ENCODE measurements at regions not wholly inside any gene's neighbourhood (a gene's known extent, or its start where the extent isn't known, plus 50 kb on each side); places are given as distances from the start of the nearest gene placed in this dataset.

GRCh38 chr2:188085421-188085820, 206.3 kb upstream of the GULP1 start:
- TF ChIP-seq, protein P1, sequence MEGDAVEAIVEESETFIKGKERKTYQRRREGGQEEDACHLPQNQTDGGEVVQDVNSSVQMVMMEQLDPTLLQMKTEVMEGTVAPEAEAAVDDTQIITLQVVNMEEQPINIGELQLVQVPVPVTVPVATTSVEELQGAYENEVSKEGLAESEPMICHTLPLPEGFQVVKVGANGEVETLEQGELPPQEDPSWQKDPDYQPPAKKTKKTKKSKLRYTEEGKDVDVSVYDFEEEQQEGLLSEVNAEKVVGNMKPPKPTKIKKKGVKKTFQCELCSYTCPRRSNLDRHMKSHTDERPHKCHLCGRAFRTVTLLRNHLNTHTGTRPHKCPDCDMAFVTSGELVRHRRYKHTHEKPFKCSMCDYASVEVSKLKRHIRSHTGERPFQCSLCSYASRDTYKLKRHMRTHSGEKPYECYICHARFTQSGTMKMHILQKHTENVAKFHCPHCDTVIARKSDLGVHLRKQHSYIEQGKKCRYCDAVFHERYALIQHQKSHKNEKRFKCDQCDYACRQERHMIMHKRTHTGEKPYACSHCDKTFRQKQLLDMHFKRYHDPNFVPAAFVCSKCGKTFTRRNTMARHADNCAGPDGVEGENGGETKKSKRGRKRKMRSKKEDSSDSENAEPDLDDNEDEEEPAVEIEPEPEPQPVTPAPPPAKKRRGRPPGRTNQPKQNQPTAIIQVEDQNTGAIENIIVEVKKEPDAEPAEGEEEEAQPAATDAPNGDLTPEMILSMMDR (IDR thresholded peaks at IDR 0.05), result no peak
- TF ChIP-seq POLR2A (IDR thresholded peaks at IDR 0.05), result no peak

All from heart left ventricle (tissue), 13 donors.